Activated CD4-positive, alpha-beta T cell treated with anti-CD3 and anti-CD28 coated beads, Interleukin-2, amount 10 ng/mL, durations not matched to agents 24 days and 14 days (primary cell): ENCODE measurements at regions not wholly inside any gene's neighbourhood (a gene's known extent, or its start where the extent isn't known, plus 50 kb on each side); places are given as distances from the start of the nearest gene placed in this dataset.
"Not testable (repeated sequence)": the region's sequence is repeated elsewhere in the genome, so short reads cannot be mapped to it uniquely, and the experiment has no call there.

Experiments used
- DNase-seq: peaks from one replicate; pipeline ENCODE4 v3.0.0; 2022
- H3K27ac Mint-ChIP-seq: one replicate; pipeline ENCODE4 v1.8.0; 2022; ENCODE audit warnings: mild to moderate bottlenecking, mixed read lengths
- H3K27me3 Mint-ChIP-seq: one replicate; pipeline ENCODE4 v1.8.0; 2022; ENCODE audit warnings: mixed read lengths
- H3K36me3 Mint-ChIP-seq: one replicate; pipeline ENCODE4 v1.8.0; 2022; ENCODE audit warnings: low read depth, mild to moderate bottlenecking, mixed read lengths
- H3K4me1 Mint-ChIP-seq: one replicate; pipeline ENCODE4 v1.8.0; 2021; ENCODE audit warnings: mixed read lengths
- H3K4me3 Mint-ChIP-seq: one replicate; pipeline ENCODE4 v1.8.0; 2022; ENCODE audit warnings: mild to moderate bottlenecking, moderate library complexity, mixed read lengths
- H3K9me3 Mint-ChIP-seq: one replicate; pipeline ENCODE4 v1.8.0; 2021; ENCODE audit warnings: mixed read lengths
- intact Hi-C: fragments of 100-400 bp; cut with micrococcal nuclease; formaldehyde crosslinking; loops from one replicate; pipeline ENCODE4 v1.15.1; 2023

DNA sequence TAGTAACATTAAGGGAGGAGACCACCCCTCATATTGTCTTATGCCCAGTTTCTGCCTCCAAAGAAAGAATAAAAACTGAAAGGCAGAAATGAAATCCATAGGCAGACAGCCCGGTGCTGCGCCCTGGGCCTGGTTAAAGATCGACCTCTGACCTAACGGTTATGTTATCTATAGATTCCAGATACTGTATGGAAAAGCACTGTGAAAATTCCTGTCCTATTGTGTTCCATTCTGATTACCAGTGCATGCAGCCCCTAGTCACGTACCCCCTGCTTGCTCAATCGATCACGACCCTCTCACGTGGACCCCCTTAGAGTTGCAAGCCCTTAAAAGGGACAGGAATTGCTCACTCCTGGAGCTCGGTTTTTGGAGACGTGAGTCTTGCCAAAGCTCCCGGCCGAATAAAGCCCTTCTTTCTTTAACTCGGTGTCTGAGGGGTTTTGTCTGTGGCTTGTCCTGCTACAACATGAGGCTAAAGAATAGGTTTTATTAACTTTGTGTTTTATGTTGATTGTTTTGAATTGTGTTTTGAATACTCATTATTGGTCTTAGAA, 121.4 kb upstream of the XIRP2 start:
- H3K27me3 Mint-ChIP-seq, DNase-seq, intact Hi-C loops, H3K4me1 Mint-ChIP-seq, H3K9me3 Mint-ChIP-seq, H3K36me3 Mint-ChIP-seq, H3K4me3 Mint-ChIP-seq, H3K27ac Mint-ChIP-seq: not testable (repeated sequence)

DNA sequence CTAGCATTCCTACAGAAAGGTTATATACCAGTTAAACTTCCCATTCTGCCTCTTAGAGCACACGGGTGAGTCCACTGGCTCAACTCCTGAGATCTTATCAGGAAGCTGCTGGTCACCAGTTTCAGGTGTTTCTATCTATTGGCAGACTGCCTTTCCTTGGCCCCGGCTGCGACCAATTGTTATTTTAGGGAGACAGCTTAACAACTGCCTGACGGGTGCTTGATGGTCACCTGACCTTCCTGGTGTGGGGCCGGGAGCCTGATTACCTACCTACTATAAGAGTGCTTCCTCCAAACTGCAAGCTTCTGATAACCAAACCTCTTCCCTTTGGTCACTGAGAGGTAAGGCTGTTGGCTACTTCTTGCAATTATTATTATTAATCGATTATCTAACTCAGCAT, 122.1 kb upstream of the XIRP2 start:
- intact Hi-C loops: no loop called here

DNA sequence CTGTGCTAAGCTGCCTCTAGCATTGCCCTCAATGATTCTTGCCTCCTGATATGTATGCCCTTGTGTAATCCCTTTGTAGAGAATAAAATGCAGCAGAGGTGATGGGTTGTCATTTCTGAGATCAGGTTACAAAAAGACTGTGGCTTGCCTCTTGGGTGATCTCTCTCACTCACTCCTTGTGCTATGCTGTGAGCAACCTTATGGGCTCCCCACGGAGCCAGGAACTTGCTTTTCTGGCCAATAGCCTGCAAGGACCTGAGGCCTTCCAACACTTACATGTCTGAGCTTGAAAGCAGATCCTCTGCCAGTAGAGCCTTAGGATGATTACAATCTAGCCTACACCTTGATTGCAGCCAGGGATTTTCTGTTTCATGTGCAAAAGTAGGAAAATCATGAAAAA, 123.1 kb upstream of the XIRP2 start:
- intact Hi-C loops: no loop called here
- no peaks in the 10 kb centered on the region for H3K4me1 Mint-ChIP-seq
- H3K9me3 Mint-ChIP-seq: no peaks in the 10 kb centered on the region
- no peak for DNase-seq
- no peaks in the 10 kb centered on the region for H3K36me3 Mint-ChIP-seq
- no peak overlapping the region for H3K4me3 Mint-ChIP-seq
- H3K27ac Mint-ChIP-seq: no peak overlapping the region
- no peaks in the 10 kb centered on the region for H3K27me3 Mint-ChIP-seq

More for the DNA sequence above, 122.1 kb upstream of the XIRP2 start:
- DNase-seq: no peak
- H3K4me3 Mint-ChIP-seq: no peak overlapping the region
- no peaks in the 10 kb centered on the region for H3K9me3 Mint-ChIP-seq
- no peaks in the 10 kb centered on the region for H3K4me1 Mint-ChIP-seq
- no peaks in the 10 kb centered on the region for H3K27me3 Mint-ChIP-seq
- no peaks in the 10 kb centered on the region for H3K36me3 Mint-ChIP-seq
- H3K27ac Mint-ChIP-seq: no peak overlapping the region

DNA sequence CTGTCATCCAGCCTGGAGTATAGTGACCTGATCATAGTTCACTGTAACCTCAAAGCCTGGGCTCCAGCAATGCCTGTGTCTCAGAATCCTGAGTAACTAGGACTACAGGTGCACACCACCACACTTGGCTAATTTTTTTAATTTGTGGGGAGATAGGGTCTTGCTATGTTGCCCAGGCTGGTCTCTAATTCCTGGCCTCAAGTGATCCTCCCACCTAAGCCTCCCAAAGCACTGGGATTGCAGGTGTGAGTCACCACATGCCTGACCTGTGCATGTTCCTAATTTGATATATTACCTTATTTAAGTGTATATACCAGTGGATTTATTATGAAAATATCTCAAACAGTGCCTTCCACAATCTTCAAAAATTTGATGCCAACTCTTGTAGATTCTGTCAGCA, 123.6 kb upstream of the XIRP2 start:
- Mint-ChIP-seq H3K27ac (no peak overlapping the region), H3K36me3 (no peaks in the 10 kb centered on the region)

DNA sequence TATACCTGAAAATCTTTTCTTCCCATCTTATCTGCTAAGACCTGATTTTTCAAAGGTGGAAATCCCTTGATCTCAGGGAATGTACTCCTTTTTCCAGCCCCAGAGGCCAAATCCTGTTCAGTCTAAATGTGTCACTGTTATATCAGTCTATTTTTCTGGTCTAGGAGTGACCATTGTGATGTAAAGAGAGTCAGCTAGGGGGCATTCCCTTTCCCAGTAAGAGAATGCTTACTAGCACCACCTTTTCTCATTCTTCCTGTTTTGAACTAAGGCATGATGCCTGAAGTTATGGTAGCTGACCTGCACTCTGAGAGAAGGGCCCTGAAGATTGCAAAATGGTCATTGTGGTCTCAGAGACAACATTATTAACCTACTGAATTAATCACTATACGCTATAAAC, 124.1 kb upstream of the XIRP2 start:
- DNase-seq: no peak
- Mint-ChIP-seq H3K36me3 (no peaks in the 10 kb centered on the region), H3K27ac (no peak overlapping the region), H3K9me3 (no peaks in the 10 kb centered on the region), H3K4me1 (no peaks in the 10 kb centered on the region), H3K4me3 (no peak overlapping the region), H3K27me3 (no peaks in the 10 kb centered on the region)
- intact Hi-C loops: no loop called here

More for the DNA sequence above, 123.6 kb upstream of the XIRP2 start:
- no peaks in the 10 kb centered on the region for H3K9me3 Mint-ChIP-seq
- DNase-seq: no peak
- intact Hi-C loops: no loop called here
- no peaks in the 10 kb centered on the region for H3K4me1 Mint-ChIP-seq
- no peak overlapping the region for H3K4me3 Mint-ChIP-seq
- no peaks in the 10 kb centered on the region for H3K27me3 Mint-ChIP-seq

DNA sequence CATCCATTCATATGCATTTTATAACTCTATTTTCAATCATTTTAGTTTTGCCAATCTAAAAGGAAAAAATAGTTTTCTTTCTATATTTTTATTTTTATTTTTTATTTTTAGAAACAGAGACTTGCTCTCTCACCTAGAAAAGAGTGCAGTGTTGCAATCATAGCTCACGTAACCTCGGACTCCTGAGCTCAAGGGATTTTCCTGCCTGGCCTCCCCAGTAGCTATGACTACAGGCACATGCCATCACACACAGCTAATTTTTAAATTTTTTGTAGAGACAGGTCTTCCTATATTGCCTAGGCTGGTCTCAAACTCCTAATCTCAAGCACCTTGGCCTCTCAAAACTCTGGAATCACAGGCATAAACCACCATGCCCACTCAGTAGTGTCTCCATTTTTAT, 125.5 kb upstream of the XIRP2 start:
- no peak overlapping the region for H3K27ac Mint-ChIP-seq
- DNase-seq: no peak
- H3K36me3 Mint-ChIP-seq: no peaks in the 10 kb centered on the region
- no peaks in the 10 kb centered on the region for H3K9me3 Mint-ChIP-seq
- H3K27me3 Mint-ChIP-seq: no peaks in the 10 kb centered on the region
- no peak overlapping the region for H3K4me3 Mint-ChIP-seq
- H3K4me1 Mint-ChIP-seq: no peaks in the 10 kb centered on the region
- intact Hi-C loops: no loop called here

DNA sequence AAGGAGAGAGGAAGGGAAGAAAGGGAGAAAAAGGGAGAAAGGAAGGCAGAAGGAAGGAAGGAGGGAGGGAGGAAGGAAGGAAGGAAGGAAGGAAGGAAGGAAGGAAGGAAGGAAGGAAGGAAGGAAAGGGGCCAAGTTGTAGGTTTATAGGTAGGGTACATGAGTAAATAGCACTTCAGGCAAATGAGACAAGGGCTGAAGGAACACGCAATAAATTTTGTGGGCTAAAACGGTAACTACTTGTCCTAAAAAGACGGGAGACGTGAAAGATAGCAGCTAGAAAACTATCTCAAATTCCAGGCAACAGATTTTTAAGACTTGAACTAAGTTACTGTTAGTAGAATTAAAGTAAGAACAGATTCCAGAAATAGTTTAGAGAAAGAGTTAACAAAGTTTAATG, 129.3 kb upstream of the XIRP2 start:
- Mint-ChIP-seq H3K27me3 (no peaks in the 10 kb centered on the region), H3K4me3 (no peak overlapping the region), H3K9me3 (no peaks in the 10 kb centered on the region), H3K4me1 (no peaks in the 10 kb centered on the region), H3K36me3 (no peaks in the 10 kb centered on the region), H3K27ac (no peak overlapping the region)
- intact Hi-C loops: no loop called here
- no peak for DNase-seq

DNA sequence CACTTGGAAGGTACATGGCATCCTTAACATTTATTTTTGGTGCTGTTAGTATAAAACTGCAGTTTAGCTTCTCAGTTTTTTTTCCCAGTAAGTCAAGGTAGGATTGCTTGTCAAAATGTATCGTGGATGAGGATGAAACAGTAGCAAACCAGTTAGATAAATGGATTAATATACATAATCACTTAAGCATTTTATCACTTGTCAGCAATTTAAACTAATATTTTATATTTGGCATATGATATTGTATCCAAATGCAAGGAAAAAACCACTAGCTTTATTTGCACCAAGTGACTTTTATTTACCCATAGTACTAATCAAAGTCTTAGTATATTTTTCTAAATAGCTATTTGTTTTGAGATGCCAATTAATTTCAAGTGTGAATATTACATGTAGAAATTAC, 137.7 kb upstream of the XIRP2 start:
- Mint-ChIP-seq H3K36me3 (no peaks in the 10 kb centered on the region), H3K9me3 (peaks cover under 1% of the 10 kb centered on the region), H3K4me1 (no peaks in the 10 kb centered on the region), H3K27me3 (no peaks in the 10 kb centered on the region), H3K4me3 (no peak overlapping the region), H3K27ac (no peak overlapping the region)
- intact Hi-C loops: no loop called here
- DNase-seq: no peak

DNA sequence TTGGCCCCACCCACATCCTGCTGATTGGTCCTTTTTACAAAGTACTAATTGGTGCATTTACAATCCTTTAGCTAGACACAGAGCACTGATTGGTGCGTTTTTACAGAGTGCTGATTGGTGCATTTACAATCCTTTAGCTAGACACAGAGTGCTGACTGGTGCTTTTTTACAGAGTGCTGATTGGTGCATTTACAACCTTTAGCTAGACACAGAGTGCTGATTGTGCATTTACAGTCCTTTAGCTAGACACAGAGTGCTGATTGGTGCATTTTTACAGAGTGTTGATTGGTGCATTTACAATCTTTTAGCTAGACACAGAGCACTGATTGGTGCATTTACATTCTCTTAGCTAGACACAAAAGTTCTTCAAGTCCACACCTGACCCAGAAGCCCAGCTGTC, 144.2 kb upstream of the XIRP2 start:
- H3K27ac Mint-ChIP-seq, DNase-seq, H3K36me3 Mint-ChIP-seq, H3K27me3 Mint-ChIP-seq, H3K4me1 Mint-ChIP-seq, H3K4me3 Mint-ChIP-seq, intact Hi-C loops: not testable (repeated sequence)
- peaks cover 26% of the 10 kb centered on the region for H3K9me3 Mint-ChIP-seq

DNA sequence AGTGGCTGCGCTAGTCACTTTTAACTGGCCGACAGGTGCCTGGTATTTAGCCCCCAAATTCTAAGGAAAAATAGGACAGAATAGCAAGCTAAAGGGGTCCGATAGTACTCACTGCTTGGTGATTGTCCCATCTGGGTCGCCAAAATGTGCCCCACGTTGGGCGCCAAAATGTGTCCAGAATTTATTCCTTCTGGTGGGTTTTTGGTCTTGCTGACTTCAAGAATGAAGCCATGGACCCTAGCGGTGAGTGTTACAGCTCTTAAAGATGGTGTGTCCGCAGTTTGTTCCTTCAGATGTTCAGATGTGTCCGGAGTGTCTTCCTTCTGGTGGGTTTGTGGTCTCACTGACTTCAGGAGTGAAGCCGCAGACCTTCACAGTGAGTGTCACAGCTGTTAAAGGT, 144.8 kb upstream of the XIRP2 start:
- DNase-seq, intact Hi-C loops, H3K27ac Mint-ChIP-seq, H3K36me3 Mint-ChIP-seq, H3K27me3 Mint-ChIP-seq, H3K4me1 Mint-ChIP-seq, H3K4me3 Mint-ChIP-seq: not testable (repeated sequence)
- H3K9me3 Mint-ChIP-seq: peaks cover 26% of the 10 kb centered on the region

DNA sequence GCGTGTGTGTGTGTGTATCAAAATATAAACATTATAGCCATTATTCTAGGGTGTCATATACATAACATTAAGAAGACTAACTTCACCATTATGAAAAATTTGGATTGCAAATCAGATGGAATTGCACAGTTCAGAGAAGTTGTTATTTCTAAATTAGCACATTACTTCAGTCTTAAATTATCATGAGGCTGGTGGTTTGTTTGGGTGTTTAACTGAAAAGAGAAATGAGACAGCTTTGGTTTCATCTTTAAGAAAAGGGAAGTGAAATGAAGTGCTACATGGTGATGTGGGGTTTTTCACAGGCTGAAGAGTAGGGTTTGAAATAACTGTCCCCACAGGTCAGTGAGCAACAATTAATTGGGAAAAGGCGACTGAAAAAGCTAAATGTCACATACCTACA, 161.2 kb upstream of the XIRP2 start:
- intact Hi-C loops: no loop called here
- Mint-ChIP-seq H3K27me3 (no peaks in the 10 kb centered on the region), H3K9me3 (peaks cover 4% of the 10 kb centered on the region), H3K36me3 (no peaks in the 10 kb centered on the region), H3K27ac (no peak overlapping the region), H3K4me1 (no peaks in the 10 kb centered on the region), H3K4me3 (no peak overlapping the region)
- no peak for DNase-seq

DNA sequence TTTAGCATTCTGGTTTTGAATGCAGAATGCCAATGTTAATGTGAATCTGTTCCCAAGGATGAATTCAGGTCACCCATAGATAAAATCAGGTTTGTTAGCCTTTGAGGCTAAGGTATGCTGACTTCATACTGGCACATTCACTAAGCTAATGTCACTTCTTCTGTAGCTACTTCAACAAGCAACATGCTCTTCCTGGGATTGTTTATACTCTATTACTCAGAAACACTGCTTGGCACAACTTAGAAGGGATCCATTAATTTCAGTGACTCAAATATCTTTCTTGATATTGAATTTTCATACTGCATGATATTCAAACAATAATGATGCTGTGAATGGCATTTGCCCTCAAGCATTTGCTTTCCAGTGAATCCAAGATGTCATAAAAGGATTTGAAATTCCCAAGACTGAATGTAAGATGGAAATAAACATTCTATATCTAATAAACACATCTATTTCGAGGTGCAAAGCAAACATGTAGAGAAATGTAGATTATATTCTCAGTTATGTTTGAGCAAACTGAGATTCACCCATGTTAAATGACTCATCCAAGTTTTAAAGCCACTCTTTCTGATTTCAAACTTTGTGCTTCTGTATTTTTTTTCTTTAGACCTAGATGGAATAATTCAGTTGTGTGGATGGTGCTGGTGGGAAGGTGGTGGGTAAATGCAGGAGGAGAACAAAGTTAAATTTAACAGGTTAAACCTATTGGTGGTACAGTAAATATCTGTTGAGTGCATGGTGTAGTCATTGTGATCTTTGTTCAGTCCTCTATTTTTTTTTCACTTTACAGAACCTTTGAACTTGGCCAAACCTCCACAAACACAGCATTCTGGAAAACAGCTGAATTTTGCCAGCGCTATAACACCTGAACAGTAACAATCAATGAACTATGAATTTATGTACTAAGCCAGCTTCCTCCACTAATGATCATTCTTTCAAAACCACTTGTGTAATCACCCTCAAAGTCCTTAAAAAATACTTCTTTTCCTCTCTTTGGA, 162.1 kb upstream of the XIRP2 start:
- Mint-ChIP-seq H3K27ac (no peak overlapping the region), H3K4me3 (no peak overlapping the region), H3K9me3 (peaks cover 4% of the 10 kb centered on the region), H3K36me3 (no peaks in the 10 kb centered on the region), H3K4me1 (no peaks in the 10 kb centered on the region), H3K27me3 (no peaks in the 10 kb centered on the region)
- DNase-seq: no peak
- intact Hi-C loops: no loop called here

DNA sequence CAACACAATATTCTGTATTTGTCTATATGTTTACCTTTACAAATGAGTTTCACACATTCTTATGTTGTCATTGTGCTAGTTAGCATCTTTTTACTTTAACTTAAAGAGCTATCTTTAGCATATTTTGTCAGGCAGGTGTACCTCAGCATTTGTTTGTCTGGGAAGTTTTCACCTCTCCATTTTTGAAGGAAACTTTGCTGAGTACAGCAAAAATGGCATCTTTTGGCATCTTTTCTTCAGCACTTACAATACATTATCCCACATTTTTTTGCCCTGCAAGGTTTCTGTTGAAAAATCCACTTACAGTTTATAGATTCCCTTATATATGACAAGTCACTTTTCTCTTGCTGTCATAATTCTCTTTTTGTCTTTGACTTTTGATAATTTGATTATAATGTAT, 171.3 kb upstream of the XIRP2 start:
- Mint-ChIP-seq H3K36me3 (no peaks in the 10 kb centered on the region), H3K27me3 (no peaks in the 10 kb centered on the region), H3K27ac (no peak overlapping the region), H3K9me3 (no peaks in the 10 kb centered on the region), H3K4me3 (no peak overlapping the region), H3K4me1 (no peaks in the 10 kb centered on the region)
- DNase-seq: no peak
- intact Hi-C loops: no loop called here

DNA sequence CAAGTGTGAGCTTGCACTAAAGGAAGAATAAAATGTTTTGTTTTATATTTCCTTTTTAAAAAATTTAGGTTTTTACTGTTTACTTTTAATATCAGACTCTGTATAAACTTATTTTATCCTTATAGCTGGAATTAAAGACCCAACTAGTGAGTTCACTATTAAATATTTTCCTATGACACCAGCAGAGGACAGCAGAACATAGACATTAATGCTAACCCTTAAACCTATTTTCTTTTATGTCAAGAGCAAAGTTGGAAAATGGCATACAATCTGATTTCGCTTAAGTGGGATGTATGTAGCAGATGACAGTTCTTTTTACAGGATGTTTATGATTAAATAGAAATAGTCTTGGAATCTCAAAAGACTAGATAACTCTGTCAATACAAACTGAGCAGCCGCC, 188.2 kb upstream of the XIRP2 start:
- DNase-seq: no peak
- no peak overlapping the region for H3K27ac Mint-ChIP-seq
- intact Hi-C loops: no loop called here
- H3K4me1 Mint-ChIP-seq: no peaks in the 10 kb centered on the region
- H3K27me3 Mint-ChIP-seq: no peaks in the 10 kb centered on the region
- no peaks in the 10 kb centered on the region for H3K9me3 Mint-ChIP-seq
- no peaks in the 10 kb centered on the region for H3K36me3 Mint-ChIP-seq
- no peak overlapping the region for H3K4me3 Mint-ChIP-seq
